Stimulated activated CD8-positive, alpha-beta memory T cell treated with anti-CD3 and anti-CD28 coated beads, Interleukin-4, amount 100 ng/mL, for 4 hours (primary cell): ENCODE measurements at regions not wholly inside any gene's neighbourhood (a gene's known extent, or its start where the extent isn't known, plus 50 kb on each side); places are given as distances from the start of the nearest gene placed in this dataset.

ENCODE experiments used
- DNase-seq, 2 donors: peaks; one replicate each; pipeline ENCODE4 v3.0.0-alpha.2; 2020; ENCODE audit warnings: low read depth in 2 of 2, low spot score in 1 of 2

- DNase-seq: no peak
These were observed 162.3 kb upstream of the KLF14 start for GRCh38 chr7:130896051-130896881.

GRCh38 chr7:130896898-130897514 is 163.0 kb upstream of the KLF14 start:
- peak; percentile 42 to 53 for DNase-seq

GRCh38 chr7:130897515-130898419 is 163.8 kb upstream of the KLF14 start:
- no peak for DNase-seq

GRCh38 chr7:130899071-130899560 is 165.1 kb upstream of the KLF14 start:
- no peak for DNase-seq

- no peak for DNase-seq
These were observed 165.8 kb upstream of the KLF14 start for GRCh38 chr7:130899638-130900401.

- no peak for DNase-seq
These were observed 166.6 kb upstream of the KLF14 start for GRCh38 chr7:130900471-130901076.

GRCh38 chr7:130901209-130901783 is 167.3 kb upstream of the KLF14 start:
- no peak for DNase-seq

- DNase-seq: no peak
These were observed 168.8 kb upstream of the KLF14 start for GRCh38 chr7:130902755-130903357.

GRCh38 chr7:130903358-130903974 is 169.5 kb upstream of the KLF14 start:
- DNase-seq: no peak

GRCh38 chr7:130904031-130904757 is 170.2 kb upstream of the KLF14 start:
- no peak for DNase-seq

- DNase-seq: no peak
These were observed 170.8 kb upstream of the KLF14 start for GRCh38 chr7:130904792-130905191.

- no peak for DNase-seq
These were observed 172.6 kb upstream of the KLF14 start for GRCh38 chr7:130906575-130906974.

GRCh38 chr7:130907439-130907838 is 173.4 kb upstream of the KLF14 start:
- no peak for DNase-seq

- DNase-seq: no peak
These were observed 174.5 kb upstream of the KLF14 start for GRCh38 chr7:130908345-130909160.

GRCh38 chr7:130909161-130909836 is 175.3 kb upstream of the KLF14 start:
- no peak for DNase-seq

GRCh38 chr7:130909881-130910672 is 176.1 kb upstream of the KLF14 start:
- DNase-seq: no peak
